ENCODE measurements at regions not wholly inside any gene's neighbourhood (a gene's known extent, or its start where the extent isn't known, plus 50 kb on each side); places are given as distances from the start of the nearest gene placed in this dataset.

GRCh38 chr13:97631158-97631557 is 197.2 kb downstream of the RAP2A start:
- TF ChIP-seq GATA1 (IDR thresholded peaks at IDR 0.05; ENCODE audit: low read depth, low read length) (no peak), POLR2A (IDR thresholded peaks at IDR 0.05; ENCODE audit: low read length) (no peak)
- DNase-seq: peak; percentile 3 to 7

GRCh38 chr13:97639236-97639635 is 205.3 kb downstream of the RAP2A start:
- TF ChIP-seq GATA1 (IDR thresholded peaks at IDR 0.05; ENCODE audit: low read depth, low read length) (no peak), POLR2A (IDR thresholded peaks at IDR 0.05; ENCODE audit: low read length) (no peak)
- DNase-seq: no peak

GRCh38 chr13:97640268-97640667 is 206.3 kb downstream of the RAP2A start:
- TF ChIP-seq GATA1 (IDR thresholded peaks at IDR 0.05; ENCODE audit: low read depth, low read length) (no peak), POLR2A (IDR thresholded peaks at IDR 0.05; ENCODE audit: low read length) (no peak)
- DNase-seq: no peak

GRCh38 chr13:97648171-97648880 is 214.4 kb downstream of the RAP2A start:
- no peak for DNase-seq
- TF ChIP-seq GATA1 (IDR thresholded peaks at IDR 0.05; ENCODE audit: low read depth, low read length) (no peak), POLR2A (IDR thresholded peaks at IDR 0.05; ENCODE audit: low read length) (no peak)

GRCh38 chr13:97648881-97649224 is 214.9 kb downstream of the RAP2A start:
- no peak for DNase-seq
- TF ChIP-seq POLR2A (IDR thresholded peaks at IDR 0.05; ENCODE audit: low read length): no peak
- no peak for TF ChIP-seq GATA1 (IDR thresholded peaks at IDR 0.05; ENCODE audit: low read depth, low read length)

GRCh38 chr13:97653443-97654140 is 219.6 kb downstream of the RAP2A start:
- TF ChIP-seq GATA1 (IDR thresholded peaks at IDR 0.05; ENCODE audit: low read depth, low read length) (no peak), POLR2A (IDR thresholded peaks at IDR 0.05; ENCODE audit: low read length) (no peak)

GRCh38 chr13:97654236-97654635 is 220.3 kb downstream of the RAP2A start:
- TF ChIP-seq POLR2A (IDR thresholded peaks at IDR 0.05; ENCODE audit: low read length) (no peak), GATA1 (IDR thresholded peaks at IDR 0.05; ENCODE audit: low read depth, low read length) (no peak)
- DNase-seq: no peak

More at GRCh38 chr13:97653443-97654140, 219.6 kb downstream of the RAP2A start:
- no peak for DNase-seq

- DNase-seq: no peak
- no peak for TF ChIP-seq GATA1 (IDR thresholded peaks at IDR 0.05; ENCODE audit: low read depth, low read length)
Observed at GRCh38 chr13:97658556-97658955, 224.6 kb downstream of the RAP2A start.

GRCh38 chr13:97659602-97660001 is 225.6 kb downstream of the RAP2A start:
- peak in 1 of 2 experiments; percentile 20 for DNase-seq
- TF ChIP-seq GATA1 (IDR thresholded peaks at IDR 0.05; ENCODE audit: low read depth, low read length): no peak
- TF ChIP-seq POLR2A (IDR thresholded peaks at IDR 0.05; ENCODE audit: low read length): no peak

- no peak for DNase-seq
- no peak for TF ChIP-seq GATA1 (IDR thresholded peaks at IDR 0.05; ENCODE audit: low read depth, low read length)
Observed at GRCh38 chr13:97660594-97661260, 226.8 kb downstream of the RAP2A start.

- TF ChIP-seq POLR2A (IDR thresholded peaks at IDR 0.05; ENCODE audit: low read length) (no peak), GATA1 (IDR thresholded peaks at IDR 0.05; ENCODE audit: low read depth, low read length) (no peak)
- DNase-seq: no peak
Observed at GRCh38 chr13:97686594-97686993, 252.6 kb downstream of the RAP2A start.

- DNase-seq: no peak
- TF ChIP-seq POLR2A (IDR thresholded peaks at IDR 0.05; ENCODE audit: low read length): no peak
- TF ChIP-seq GATA1 (IDR thresholded peaks at IDR 0.05; ENCODE audit: low read depth, low read length): no peak
Observed at GRCh38 chr13:97692628-97693027, 258.7 kb downstream of the RAP2A start.

- TF ChIP-seq GATA1 (IDR thresholded peaks at IDR 0.05; ENCODE audit: low read depth, low read length) (no peak), POLR2A (IDR thresholded peaks at IDR 0.05; ENCODE audit: low read length) (no peak)
- DNase-seq: no peak
Observed at GRCh38 chr13:97695684-97696083, 257.8 kb upstream of the IPO5 start.

GRCh38 chr13:97696921-97697320 is 256.6 kb upstream of the IPO5 start:
- TF ChIP-seq POLR2A (IDR thresholded peaks at IDR 0.05; ENCODE audit: low read length) (no peak), GATA1 (IDR thresholded peaks at IDR 0.05; ENCODE audit: low read depth, low read length) (no peak)
- DNase-seq: no peak

Measured in erythroblast (primary cell).